PC-3 (cell line): ENCODE measurements at regions not wholly inside any gene's neighbourhood (a gene's known extent, or its start where the extent isn't known, plus 50 kb on each side); places are given as distances from the start of the nearest gene placed in this dataset.

ENCODE experiments used
- CTCF ChIP-seq: fragments of 300-600 bp; sonication (generic); conservative IDR thresholded peaks from 2 replicates; pipeline ENCODE4 v1.5.1; 2017; ENCODE audit warnings: antibody characterized with exemption, low read depth, mild to moderate bottlenecking, low read length
- EZH2phosphoT487 ChIP-seq: fragments of 300-600 bp; sonication (generic); IDR thresholded peaks from 2 replicates; pipeline ENCODE4 v1.6.1; 2018; ENCODE audit warnings: mild to moderate bottlenecking, antibody characterized with exemption, low read length, borderline replicate concordance

GRCh38 chr6:98116455-98116854 is 717.9 kb upstream of the POU3F2 start:
- TF ChIP-seq EZH2phosphoT487: no peak
- no peak for TF ChIP-seq CTCF
